Esophagus squamous epithelium (tissue), 4 donors: ENCODE measurements at regions not wholly inside any gene's neighbourhood (a gene's known extent, or its start where the extent isn't known, plus 50 kb on each side); places are given as distances from the start of the nearest gene placed in this dataset.

Experiments
- CTCF ChIP-seq, 6 experiments: fragments of 450-650 bp in 4 of 6; fragments of 200-600 bp in 2 of 6; sonication (generic) in 2 of 6; IDR thresholded peaks; one replicate each; pipeline ENCODE4 v1.5.1; 2016 to 2019; ENCODE audit warnings: antibody characterized with exemption in 6 of 6, mild to moderate bottlenecking in 4 of 6, moderate library complexity in 4 of 6
- POLR2A ChIP-seq, 4 donors: fragments of 450-650 bp; IDR thresholded peaks; one replicate each; pipeline ENCODE4 v1.6.1; 2017; ENCODE audit warnings: antibody characterized with exemption in 4 of 4, mild to moderate bottlenecking in 4 of 4, moderate library complexity in 3 of 4

GRCh38 chr9:90340421-90340820 lies 302.2 kb downstream of the DIRAS2 start:
- TF ChIP-seq CTCF (IDR thresholded peaks at IDR 0.05), result no peak
- no peak for TF ChIP-seq POLR2A (IDR thresholded peaks at IDR 0.05)
